HepG2 (cell line): ENCODE measurements at regions not wholly inside any gene's neighbourhood (a gene's known extent, or its start where the extent isn't known, plus 50 kb on each side); places are given as distances from the start of the nearest gene placed in this dataset.

ENCODE experiments used
- ATAC-seq: fragments of 200-7000 bp; cut with Tn5 transposase; 3 replicates; pipeline ENCODE4 v1.9.1; 2020; ENCODE audit warnings: mild to moderate bottlenecking, moderate library complexity
- BruUV-seq: library from RNA; stranded (reverse); fragments of 400-500 nt; replicated peaks from 2 replicates; lab custom pipeline; 2021; lab: Mats Ljungman, UMichigan
- CTCF ChIA-PET: fragments of 300-600 bp; formaldehyde crosslinking; extraction: SDS; loops from one replicate; lab custom pipeline; 2021; ENCODE audit warnings: low total read pairs, inconsistent platforms, low intra/inter-chr PET ratio; lab: Yijun Ruan, JAX
- POLR2A ChIA-PET: fragments of 350-600 bp; sonication (Branson Sonifier 250); formaldehyde crosslinking; loops from one replicate; lab custom pipeline; 2020; ENCODE audit warnings: antibody characterized with exemption, inconsistent platforms; lab: Yijun Ruan, JAX
- DNase-seq: peaks from one replicate; pipeline ENCODE4 v3.0.0-alpha.2; 2015; ENCODE audit warnings: low spot score
- FAIRE-seq: peaks from 3 replicates; lab custom pipeline; 2011; peaks lifted over from hg19 to GRCh38; lab: Jason Lieb, UNC
- H2AFZ ChIP-seq: one replicate; pipeline ENCODE4 v1.6.1; 2011; ENCODE audit warnings: low read length, inconsistent platforms
- H3K27ac ChIP-seq: fragments of 300-600 bp; 3 replicates; pipeline ENCODE4 v1.8.0; 2011; ENCODE audit warnings: mixed run types, mild to moderate bottlenecking, mixed read lengths, low read length, inconsistent platforms; ENCODE audit not compliant: insufficient read depth; ENCODE audit errors: extremely low read length
- H3K27me3 ChIP-seq, 2 experiments: fragments of 200-600 bp in 1 of 2; 2 replicates in 1 of 2; 3 replicates in 1 of 2; pipeline versions ENCODE4 v1.6.0 to v1.8.0; 2011; ENCODE audit warnings: low read length in 2 of 2, mild to moderate bottlenecking in 2 of 2, moderate library complexity in 2 of 2, inconsistent platforms in 1 of 2; ENCODE audit not compliant: insufficient read depth in 2 of 2, control insufficient read depth in 1 of 2
- H3K36me3 ChIP-seq, 2 experiments: fragments of 200-600 bp in 1 of 2; replicated peaks in 1 of 2; 2 replicates in 1 of 2; 3 replicates in 1 of 2; pipeline versions ENCODE4 v1.5.1 to v1.8.0; 2011; ENCODE audit warnings: low read length in 2 of 2, inconsistent platforms in 1 of 2; ENCODE audit not compliant: insufficient read depth in 2 of 2, control insufficient read depth in 1 of 2
- H3K4me1 ChIP-seq: 2 replicates; pipeline ENCODE4 v1.5.1; 2012; ENCODE audit warnings: low read length, inconsistent platforms; ENCODE audit not compliant: insufficient read depth
- H3K4me2 ChIP-seq: 2 replicates; pipeline ENCODE4 v1.6.0; 2011; ENCODE audit warnings: low read depth, low read length, inconsistent platforms
- H3K4me3 ChIP-seq, 3 experiments: fragments of 200-600 bp in 1 of 3; sonication (generic), shearing (Covaris generic) in 1 of 3; replicated peaks in 1 of 3; 2 replicates each; pipeline ENCODE4 v1.5.1; 2011 to 2016; ENCODE audit warnings: low read length in 3 of 3, inconsistent platforms in 2 of 3, low read depth in 2 of 3, mild to moderate bottlenecking in 2 of 3, control low read depth in 1 of 3, mixed read lengths in 1 of 3; ENCODE audit not compliant: insufficient read depth in 1 of 3
- H3K79me2 ChIP-seq: one replicate; pipeline ENCODE4 v1.6.1; 2011; ENCODE audit warnings: low read length, inconsistent platforms; ENCODE audit not compliant: insufficient read depth
- H3K9ac ChIP-seq: 2 replicates; pipeline ENCODE4 v1.6.0; 2011; ENCODE audit warnings: mild to moderate bottlenecking, low read depth, low read length, inconsistent platforms; ENCODE audit not compliant: insufficient read depth
- H3K9me3 ChIP-seq: 2 replicates; pipeline ENCODE4 v1.5.1; 2012; ENCODE audit warnings: mild to moderate bottlenecking, low read length
- H4K20me1 ChIP-seq: 2 replicates; pipeline ENCODE4 v1.6.0; 2011; ENCODE audit warnings: inconsistent platforms, mild to moderate bottlenecking, low read length, moderate library complexity; ENCODE audit not compliant: insufficient read depth
- ATF5 ChIP-seq: sonication (generic); formaldehyde crosslinking; IDR thresholded peaks from 2 replicates; pipeline ENCODE4 v1.4.0; 2020; ENCODE audit warnings: mild to moderate bottlenecking, low read depth, missing genetic modification reagents
- BHLHE40 ChIP-seq: IDR thresholded peaks from 2 replicates; pipeline ENCODE4 v1.6.1; 2011; ENCODE audit warnings: low read length, improper control_type of control experiment
- FOXO1 ChIP-seq: sonication (generic); formaldehyde crosslinking; IDR thresholded peaks from 2 replicates; pipeline ENCODE4 v1.4.0; 2020; ENCODE audit warnings: missing genetic modification reagents
- KDM6A ChIP-seq: IDR thresholded peaks from 2 replicates; pipeline ENCODE4 v1.6.1; 2016; ENCODE audit warnings: low read depth
- PAF1 ChIP-seq: IDR thresholded peaks from 2 replicates; pipeline ENCODE4 v1.6.1; 2016; ENCODE audit warnings: missing genetic modification reagents, missing compliant biosample characterization
- RCOR2 ChIP-seq: IDR thresholded peaks from 2 replicates; pipeline ENCODE4 v1.6.1; 2016; ENCODE audit warnings: missing biosample characterization, missing genetic modification reagents
- RORA ChIP-seq: sonication (generic); formaldehyde crosslinking; IDR thresholded peaks from 2 replicates; pipeline ENCODE4 v1.5.0; 2020; ENCODE audit warnings: mild to moderate bottlenecking, missing genetic modification reagents, moderate library complexity
- SRY ChIP-seq: sonication (generic); formaldehyde crosslinking; IDR thresholded peaks from 2 replicates; pipeline ENCODE4 v1.8.0; 2022; ENCODE audit warnings: mild to moderate bottlenecking, missing genetic modification reagents
- TFAP4 ChIP-seq: sonication (generic); IDR thresholded peaks from 2 replicates; pipeline ENCODE4 v1.6.1; 2016; ENCODE audit warnings: low read depth, borderline replicate concordance
- WIZ ChIP-seq: sonication (generic); formaldehyde crosslinking; IDR thresholded peaks from 2 replicates; pipeline ENCODE4 v1.5.1; 2020; ENCODE audit warnings: mild to moderate bottlenecking, missing genetic modification reagents
- ZBTB21 ChIP-seq: sonication (generic); formaldehyde crosslinking; IDR thresholded peaks from 2 replicates; pipeline ENCODE4 v1.4.0; 2020; ENCODE audit warnings: missing genetic modification reagents
- ZBTB8A ChIP-seq: sonication (generic); formaldehyde crosslinking; IDR thresholded peaks from 2 replicates; pipeline ENCODE4 v1.4.0; 2020; ENCODE audit warnings: mild to moderate bottlenecking, low read depth, missing genetic modification reagents, borderline replicate concordance
- ZNF747 ChIP-seq: sonication (generic); formaldehyde crosslinking; IDR thresholded peaks from 2 replicates; pipeline ENCODE4 v1.8.1; 2023; ENCODE audit warnings: missing genetic modification reagents, mild to moderate bottlenecking, borderline replicate concordance
- ZSCAN5A ChIP-seq: sonication (generic); formaldehyde crosslinking; IDR thresholded peaks from 2 replicates; pipeline ENCODE4 v1.8.0; 2022; ENCODE audit warnings: mild to moderate bottlenecking, missing genetic modification reagents, borderline replicate concordance
- WGBS: methylation state at CpG from one replicate; pipeline ENCODE4 v1.1.6; 2017; ENCODE audit warnings: low lambda C conversion rate; 5-methylcytosine and 5-hydroxymethylcytosine counted together
- in situ Hi-C: cut with HindIII; loops from 2 replicates; pipeline ENCODE4 v1.10.0; 2017; ENCODE audit warnings: low pct_unique_long_range_greater_than_20kb; ENCODE audit not compliant: extremely low pct_ligation_motif_present
- intact Hi-C: fragments of 100-400 bp; cut with micrococcal nuclease; formaldehyde crosslinking; loops from one replicate; pipeline ENCODE4 v1.10.0; 2022; ENCODE audit not compliant: unreplicated experiment
- TF ChIP-seq, protein P1 (sequence below): IDR thresholded peaks from 2 replicates; pipeline ENCODE4 v1.6.1; 2012; ENCODE audit warnings: low read length, improper control_type of control experiment

GRCh38 chr2:8409461-8410260 lies 272.2 kb upstream of the ID2 start:
- Histone ChIP-seq H3K36me3 (no peaks in the 10 kb centered on the region), H3K27ac (no peak overlapping the region), H3K9me3 (no peaks in the 10 kb centered on the region), H3K4me3 (no peak overlapping the region), H2AFZ (no peak overlapping the region), H3K4me1 (peaks cover 49% of the 10 kb centered on the region), H3K27me3 (no peaks in the 10 kb centered on the region; a peak in 1 of 5 replicates), H3K9ac (no peak overlapping the region), H3K79me2 (no peaks in the 10 kb centered on the region), H3K4me2 (no peak overlapping the region), H4K20me1 (no peaks in the 10 kb centered on the region)
- ChIA-PET POLR2A (no interaction called here), CTCF (no interaction called here)
- ATAC-seq (no peak), FAIRE-seq (no peak), DNase-seq (no peak)
- no TSS peak for BruUV-seq
- 81% methylated on average over 5 of the region's 5 CpGs for WGBS
- intact Hi-C loops: loop anchor here (5.0 to 10.0 kb wide), 4 partner anchors 93 to 282 kb away; partner anchors contain the start of gene ID2
- in situ Hi-C loops: no loop called here
- TF ChIP-seq PAF1 (CRISPR knock-in tag): no peak
- TF ChIP-seq TFAP4: no peak
- no peak for TF ChIP-seq ATF5
- no peak for TF ChIP-seq ZSCAN5A (CRISPR knock-in tag)
- TF ChIP-seq WIZ (CRISPR knock-in tag): no peak
- TF ChIP-seq, protein P1, sequence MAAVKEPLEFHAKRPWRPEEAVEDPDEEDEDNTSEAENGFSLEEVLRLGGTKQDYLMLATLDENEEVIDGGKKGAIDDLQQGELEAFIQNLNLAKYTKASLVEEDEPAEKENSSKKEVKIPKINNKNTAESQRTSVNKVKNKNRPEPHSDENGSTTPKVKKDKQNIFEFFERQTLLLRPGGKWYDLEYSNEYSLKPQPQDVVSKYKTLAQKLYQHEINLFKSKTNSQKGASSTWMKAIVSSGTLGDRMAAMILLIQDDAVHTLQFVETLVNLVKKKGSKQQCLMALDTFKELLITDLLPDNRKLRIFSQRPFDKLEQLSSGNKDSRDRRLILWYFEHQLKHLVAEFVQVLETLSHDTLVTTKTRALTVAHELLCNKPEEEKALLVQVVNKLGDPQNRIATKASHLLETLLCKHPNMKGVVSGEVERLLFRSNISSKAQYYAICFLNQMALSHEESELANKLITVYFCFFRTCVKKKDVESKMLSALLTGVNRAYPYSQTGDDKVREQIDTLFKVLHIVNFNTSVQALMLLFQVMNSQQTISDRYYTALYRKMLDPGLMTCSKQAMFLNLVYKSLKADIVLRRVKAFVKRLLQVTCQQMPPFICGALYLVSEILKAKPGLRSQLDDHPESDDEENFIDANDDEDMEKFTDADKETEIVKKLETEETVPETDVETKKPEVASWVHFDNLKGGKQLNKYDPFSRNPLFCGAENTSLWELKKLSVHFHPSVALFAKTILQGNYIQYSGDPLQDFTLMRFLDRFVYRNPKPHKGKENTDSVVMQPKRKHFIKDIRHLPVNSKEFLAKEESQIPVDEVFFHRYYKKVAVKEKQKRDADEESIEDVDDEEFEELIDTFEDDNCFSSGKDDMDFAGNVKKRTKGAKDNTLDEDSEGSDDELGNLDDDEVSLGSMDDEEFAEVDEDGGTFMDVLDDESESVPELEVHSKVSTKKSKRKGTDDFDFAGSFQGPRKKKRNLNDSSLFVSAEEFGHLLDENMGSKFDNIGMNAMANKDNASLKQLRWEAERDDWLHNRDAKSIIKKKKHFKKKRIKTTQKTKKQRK: no peak
- TF ChIP-seq FOXO1 (CRISPR knock-in tag): no peak
- no peak for TF ChIP-seq ZBTB21 (CRISPR knock-in tag)
- no peak for TF ChIP-seq KDM6A (CRISPR knock-in tag)
- TF ChIP-seq BHLHE40: no peak
- no peak for TF ChIP-seq RCOR2
- no peak for TF ChIP-seq RORA (CRISPR knock-in tag)
- no peak for TF ChIP-seq ZNF747
- no peak for TF ChIP-seq ZBTB8A (CRISPR knock-in tag)
- TF ChIP-seq SRY (CRISPR knock-in tag): no peak
